NCI-H2196 treated with DMSO at 0.1 percent for 48 hours (cell line): ENCODE measurements at regions not wholly inside any gene's neighbourhood (a gene's known extent, or its start where the extent isn't known, plus 50 kb on each side); places are given as distances from the start of the nearest gene placed in this dataset.
A peak's percentile ranks its signal among the peaks of the same experiment; 100 is the strongest.

Experiments used
- DNase-seq: peaks from one replicate; lab custom pipeline; 2025; ENCODE audit not compliant: unreplicated experiment; lab: John Stamatoyannopoulos, UW

DNA sequence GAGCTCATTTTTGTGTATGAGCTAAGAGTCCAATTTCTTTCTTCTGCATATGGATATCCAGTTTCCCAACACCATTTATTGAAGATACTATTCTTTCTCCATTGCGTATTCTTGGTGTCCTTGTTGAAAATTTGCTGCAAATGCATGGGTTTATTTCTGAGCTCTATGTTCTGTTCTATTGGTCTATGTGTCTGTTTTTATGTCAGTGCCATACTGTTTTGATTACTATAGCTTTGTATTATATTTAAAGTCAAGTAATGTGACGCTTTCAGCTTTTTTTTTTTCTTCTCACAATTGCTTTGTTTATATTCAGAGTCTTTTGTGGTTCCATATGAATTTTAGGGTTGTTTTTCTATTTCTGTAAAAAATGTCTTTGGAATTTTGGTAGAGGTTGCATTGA lies 247.1 kb upstream of the TBX3 start:
- no peak for DNase-seq

DNA sequence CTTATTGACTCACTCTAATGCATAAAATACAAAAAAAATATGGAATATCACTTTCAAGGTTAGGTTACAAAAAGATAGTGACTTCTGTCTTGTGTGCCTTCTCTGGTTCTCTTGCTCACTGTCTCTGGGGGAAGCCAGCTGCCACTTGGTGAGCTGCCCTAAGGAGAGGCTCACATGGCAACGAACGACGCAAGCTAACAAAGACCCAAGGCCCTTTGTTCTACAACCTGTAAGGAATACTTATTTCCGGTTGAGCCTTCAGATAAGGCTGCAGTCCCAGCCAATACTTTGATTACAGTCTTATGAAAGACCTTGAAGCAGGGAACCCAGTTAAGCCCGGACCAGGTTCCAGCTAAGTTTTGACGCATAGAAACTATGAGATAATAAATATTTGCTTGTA lies 242.4 kb upstream of the TBX3 start:
- no peak for DNase-seq

DNA sequence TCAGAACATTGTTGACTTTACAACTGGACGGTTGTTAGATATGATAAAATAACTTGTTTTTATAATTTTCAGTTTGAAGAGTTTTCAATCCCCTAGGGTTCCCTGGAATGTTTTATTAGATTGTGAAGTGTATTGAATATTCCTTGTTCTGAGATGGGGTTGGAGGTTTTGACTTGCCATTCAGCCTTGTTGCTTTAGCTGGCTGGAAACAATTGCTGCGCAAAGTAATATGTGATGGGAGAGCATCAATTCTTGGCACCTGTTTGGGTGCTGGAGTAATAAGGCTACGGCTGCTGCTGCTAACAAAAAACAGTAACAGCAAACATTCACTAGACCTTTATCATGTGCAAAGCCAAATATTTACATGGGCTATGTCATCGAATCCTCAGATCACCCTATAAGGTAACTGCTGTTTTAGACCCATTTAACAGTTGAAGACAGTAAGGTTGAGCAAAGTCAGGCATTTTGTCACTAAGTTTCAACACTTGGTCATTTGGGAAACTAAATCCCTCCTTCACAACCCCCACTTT lies 241.0 kb upstream of the TBX3 start:
- no peak for DNase-seq

DNA sequence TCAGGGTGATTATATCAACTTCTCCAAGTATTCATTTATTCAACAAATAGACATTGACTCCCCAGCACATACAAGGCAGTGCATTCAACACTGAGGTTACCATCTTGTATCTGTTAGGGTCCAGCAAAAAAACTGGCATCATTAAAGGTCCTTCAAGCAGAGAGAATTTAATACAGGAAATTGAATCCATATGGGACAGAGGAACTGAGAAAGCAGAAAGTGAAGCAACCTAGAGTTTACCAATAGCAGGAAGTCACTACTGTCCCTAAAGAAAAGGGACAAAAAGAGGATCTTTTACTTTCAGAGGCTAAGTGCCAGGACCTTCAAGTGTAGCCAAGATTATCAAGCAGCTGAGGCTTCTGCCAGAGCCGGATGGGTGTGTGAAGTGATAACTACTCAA lies 237.8 kb upstream of the TBX3 start:
- DNase-seq, result no peak

DNA sequence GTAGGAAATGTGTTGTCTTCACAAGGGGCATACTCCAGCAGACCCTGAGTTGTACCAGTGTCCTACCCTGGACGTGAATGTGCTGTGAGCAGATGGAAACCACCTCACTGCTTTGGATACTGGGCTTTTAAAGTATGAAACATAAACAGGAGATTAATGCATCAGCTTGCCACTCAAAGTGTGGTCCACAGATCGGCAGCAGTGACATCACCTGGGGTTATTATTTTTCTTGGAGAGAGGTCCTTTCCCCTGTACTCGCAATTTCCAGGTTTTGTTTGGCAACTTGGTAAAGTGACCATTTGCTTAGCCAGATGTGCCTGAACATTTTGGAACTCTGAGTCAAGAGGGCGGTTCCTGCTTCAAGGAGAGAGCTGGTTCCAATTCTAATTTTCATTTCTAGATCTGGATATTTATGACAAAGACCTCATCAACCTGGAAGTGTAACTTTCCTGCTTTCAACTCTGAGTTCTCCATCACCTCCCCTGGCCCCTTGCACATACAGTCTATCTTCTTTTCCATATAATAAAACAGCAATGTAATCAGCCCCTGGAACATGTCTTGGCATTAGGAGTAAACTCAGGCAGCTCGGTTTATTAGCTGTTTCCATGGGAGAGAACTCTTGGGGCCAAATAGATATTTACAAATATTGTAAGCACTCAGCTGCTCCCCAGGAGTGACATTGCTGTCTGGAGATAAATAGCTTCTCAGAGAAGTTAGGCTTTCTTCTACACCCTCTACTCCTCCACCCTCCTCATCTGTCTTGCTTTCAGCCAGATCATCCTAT lies 237.0 kb upstream of the TBX3 start:
- no peak for DNase-seq

DNA sequence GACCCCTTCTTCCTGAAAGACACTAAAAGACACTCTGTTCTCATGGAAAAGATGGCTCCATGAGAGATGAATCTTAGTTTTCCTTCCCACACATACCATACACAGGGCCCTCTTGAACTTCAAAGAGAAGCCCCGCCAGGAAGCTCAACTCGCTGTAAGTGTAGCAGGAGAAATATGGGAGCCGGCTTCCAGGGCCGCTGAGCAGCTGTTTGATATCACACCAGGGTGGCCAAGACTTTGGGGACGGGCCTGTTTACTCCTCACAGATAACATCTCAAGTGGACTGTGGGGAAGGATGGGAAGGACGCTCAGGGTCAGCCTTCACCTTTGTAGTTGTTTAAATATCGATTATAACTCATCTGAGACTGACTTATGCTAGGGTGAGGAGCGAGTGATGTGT lies 235.5 kb upstream of the TBX3 start:
- DNase-seq, result no peak

DNA sequence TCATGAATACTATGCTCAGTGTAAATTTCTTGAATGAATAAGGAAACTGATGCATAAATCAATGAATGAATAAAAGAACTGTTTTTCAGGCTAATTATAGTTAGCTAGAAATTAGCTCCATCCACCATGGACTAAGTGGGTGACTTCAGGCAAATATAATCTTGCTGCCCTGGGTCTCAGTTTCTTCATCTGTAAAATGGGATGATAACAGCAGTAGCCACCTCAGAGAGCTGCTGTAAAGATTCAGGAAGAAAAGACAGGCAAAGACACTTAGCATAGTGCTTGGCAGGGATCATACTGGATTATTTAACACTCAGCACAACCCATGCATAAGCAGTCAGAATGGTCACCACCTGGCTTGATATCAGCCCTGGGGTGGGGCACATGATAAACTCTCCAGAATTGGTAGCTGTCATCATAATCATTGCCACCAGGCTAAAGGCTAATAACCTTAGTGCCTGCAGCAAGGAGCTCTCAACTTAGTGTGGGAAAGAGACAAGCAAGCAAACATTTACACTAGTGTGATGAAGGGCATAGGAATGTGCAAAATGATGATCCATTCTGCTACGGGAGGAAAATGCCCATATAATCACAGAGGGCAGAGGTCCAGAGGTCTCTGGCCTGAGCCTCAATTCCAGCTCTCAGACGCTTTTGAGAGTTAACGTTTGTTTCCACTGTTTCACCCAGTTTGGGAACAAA lies 234.7 kb upstream of the TBX3 start:
- DNase-seq, result no peak

DNA sequence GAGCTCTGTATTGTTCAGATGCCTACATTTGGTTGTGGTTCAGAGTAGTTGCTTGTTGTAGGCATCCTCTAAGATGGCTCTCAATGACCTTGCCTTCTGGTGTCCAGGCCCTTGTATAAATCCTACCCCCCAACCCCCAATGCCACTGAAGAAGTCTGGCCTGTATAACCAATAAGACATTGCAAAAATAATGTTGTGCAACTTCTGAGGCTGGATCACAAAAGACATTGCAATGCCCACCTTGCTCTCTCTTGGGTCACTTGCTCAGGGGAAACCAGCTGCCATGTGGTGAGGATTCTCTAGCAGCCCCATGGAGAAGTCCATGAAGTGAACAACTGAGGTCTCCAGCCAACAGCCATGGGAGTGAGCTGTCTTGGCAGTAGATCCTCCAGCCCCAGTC lies 234.0 kb upstream of the TBX3 start:
- DNase-seq, result no peak

DNA sequence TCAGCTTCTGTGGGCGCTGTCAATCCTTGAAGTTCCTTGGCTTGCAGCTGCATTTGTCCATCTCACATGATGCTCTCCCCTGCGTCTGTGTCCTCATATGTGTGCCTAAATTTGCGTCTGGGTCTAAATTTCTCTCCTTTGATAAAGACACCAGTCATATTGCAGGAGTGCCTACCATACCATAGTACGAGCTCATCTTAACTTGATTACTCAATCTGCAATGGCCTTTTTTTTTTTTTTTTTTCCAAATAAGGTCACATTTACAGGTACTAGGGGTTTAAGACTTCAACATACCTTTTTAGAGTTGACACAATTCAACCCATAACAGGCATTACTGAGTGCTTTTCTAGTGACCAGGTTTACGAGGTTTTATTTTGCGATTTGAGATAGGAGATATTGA lies 233.3 kb upstream of the TBX3 start:
- DNase-seq, result no peak

DNA sequence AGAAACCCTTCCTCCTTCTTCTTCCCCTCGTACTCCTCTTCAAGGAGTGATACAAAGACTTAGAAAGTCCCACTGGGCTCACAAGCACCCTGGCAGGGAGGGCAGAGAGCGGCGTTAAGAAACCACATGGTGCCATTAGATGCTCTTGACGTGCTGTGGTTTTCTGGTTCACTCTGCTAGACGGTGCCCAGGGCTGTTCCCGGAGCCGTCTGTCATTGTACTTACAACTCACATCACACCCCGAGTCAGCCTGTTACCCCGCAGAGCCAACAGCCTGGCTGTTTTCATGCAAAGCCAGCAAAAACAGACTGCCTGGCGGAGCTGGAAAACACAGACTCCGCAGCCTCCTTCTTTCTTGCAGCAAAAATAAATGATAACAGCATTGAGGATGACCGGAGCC lies 232.6 kb upstream of the TBX3 start:
- DNase-seq, result no peak

DNA sequence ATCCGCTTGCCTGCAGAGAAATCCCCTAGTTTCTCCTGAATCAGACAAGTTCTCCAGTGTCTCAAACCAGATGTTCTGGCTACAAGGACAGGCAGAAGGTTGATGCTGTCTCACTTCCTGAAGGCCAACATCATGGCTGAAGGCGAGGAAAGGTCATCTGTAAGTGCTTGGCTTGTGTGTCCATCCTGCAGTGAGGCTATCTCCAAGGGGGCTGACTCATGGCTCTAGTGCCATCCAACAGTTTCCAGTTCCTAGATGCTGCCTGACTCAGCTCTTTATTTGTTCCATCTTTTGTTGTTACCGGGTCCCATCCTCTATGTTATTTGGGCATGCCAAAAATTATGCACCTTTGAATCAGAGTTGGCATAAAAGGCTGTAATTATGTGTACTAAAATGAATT lies 232.1 kb upstream of the TBX3 start:
- no peak for DNase-seq

DNA sequence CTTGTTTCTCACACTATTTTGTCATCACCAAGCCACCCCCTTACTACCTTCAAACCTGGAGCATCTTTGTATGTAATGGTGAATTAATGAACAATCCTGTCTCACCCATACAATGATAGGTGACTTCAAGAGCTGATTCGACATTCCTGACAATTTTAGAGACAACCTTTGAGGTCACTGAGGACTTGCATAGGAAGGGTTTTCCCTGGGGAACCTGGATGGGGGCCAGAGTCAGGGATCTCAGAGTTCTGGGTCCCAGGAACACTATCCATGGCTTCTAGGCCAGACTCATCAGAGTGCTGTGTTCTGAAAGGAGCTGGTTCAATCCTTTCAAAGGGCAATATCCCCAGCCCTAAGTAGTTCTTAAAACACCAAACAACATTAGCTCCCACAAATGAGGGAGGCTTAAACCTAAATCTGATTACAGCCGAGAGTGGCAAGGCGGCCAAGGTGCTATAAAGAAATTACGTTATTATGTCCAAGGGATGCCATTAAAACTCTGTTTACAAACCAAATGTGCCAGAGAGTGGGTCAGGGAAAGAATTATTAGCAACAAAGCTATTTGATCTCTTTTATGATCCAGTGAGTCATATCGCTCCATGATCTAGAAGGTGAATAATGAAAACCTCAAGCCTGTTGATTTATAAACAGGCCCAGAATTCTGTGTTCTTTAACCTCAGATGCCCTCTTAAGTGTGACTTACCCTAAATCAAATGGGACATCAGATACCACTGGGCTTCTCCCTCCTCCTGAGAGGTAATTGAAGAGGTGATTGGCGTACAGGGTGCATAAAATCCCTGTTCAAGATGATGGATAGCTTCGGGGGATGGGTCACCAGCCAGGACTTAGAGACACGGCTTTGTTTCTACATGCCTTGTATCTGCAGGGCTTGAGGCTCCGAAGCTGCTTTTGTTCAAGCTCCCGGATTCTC lies 230.2 kb upstream of the TBX3 start:
- peak; percentile 58 for DNase-seq

DNA sequence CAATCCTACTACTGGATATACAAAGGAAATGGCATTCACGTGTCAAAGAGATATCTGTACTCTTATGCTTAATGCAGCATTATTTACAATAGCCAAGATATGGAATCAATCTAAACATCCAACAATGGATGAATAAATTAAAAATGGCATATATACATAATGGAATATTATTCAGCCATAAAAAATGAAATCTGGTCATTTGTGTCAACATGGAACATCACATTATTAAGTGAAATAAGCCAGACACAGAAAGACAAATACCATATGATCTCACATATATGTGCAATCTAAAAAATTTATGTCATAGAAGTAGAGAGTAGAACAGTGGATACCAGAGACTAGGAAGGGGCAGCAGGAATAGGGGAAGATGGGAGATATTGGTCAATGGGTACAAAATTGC lies 228.8 kb upstream of the TBX3 start:
- no peak for DNase-seq

DNA sequence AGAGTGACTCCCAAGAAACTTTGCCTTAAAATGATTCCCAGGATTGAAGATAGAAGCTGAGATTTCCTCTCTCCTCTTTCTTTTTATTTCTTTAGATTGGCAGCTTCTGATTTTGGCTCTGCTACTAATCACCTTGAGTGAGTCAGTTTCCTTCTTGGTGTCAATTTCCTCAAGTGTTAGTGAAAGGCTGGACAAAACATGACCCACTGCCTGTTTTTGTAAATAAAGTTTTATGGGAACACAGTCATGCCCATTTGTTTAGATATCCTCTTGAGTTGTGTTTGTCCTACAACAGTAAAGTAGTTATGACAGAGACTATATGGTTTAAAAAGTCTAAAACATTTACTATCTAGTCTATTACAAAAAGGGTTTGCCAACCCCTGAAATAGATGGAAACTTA lies 227.2 kb upstream of the TBX3 start:
- DNase-seq, result no peak

DNA sequence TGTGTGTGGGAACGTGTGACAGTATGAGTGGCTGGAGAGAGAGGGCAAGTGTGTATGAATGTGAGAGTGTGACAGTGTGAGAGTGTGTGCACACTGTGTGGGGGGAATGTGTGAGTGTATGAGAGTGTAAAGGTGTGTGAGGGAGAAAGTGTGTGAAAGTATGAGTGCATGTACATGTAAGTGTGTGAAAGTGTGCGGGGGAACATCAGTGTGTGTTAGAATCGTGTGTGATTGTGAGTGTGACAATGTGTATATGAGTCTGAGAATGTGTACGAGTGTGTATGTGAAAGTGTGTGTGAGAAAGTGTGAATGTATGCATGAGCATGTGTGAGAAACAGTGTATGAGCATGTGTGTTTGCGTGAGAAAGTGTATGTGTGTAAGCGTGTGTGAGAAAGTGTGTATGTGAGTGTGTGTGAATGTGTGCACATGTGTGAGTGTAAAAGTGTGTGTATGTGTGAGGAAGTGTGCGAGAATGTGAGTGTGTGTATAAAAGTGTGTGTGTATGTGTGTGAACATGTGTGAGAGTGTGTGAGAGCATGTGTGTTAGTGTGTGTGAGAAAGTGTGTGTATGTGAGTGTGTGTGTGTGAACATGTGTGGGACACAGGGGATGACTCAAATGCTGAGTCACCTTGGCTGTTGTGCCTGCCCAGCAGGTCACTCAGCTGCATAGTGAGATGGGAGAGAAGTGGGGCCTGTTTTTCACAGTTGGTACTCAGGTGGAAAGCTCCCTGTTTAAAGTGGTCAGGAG lies 220.5 kb upstream of the TBX3 start:
- no peak for DNase-seq

DNA sequence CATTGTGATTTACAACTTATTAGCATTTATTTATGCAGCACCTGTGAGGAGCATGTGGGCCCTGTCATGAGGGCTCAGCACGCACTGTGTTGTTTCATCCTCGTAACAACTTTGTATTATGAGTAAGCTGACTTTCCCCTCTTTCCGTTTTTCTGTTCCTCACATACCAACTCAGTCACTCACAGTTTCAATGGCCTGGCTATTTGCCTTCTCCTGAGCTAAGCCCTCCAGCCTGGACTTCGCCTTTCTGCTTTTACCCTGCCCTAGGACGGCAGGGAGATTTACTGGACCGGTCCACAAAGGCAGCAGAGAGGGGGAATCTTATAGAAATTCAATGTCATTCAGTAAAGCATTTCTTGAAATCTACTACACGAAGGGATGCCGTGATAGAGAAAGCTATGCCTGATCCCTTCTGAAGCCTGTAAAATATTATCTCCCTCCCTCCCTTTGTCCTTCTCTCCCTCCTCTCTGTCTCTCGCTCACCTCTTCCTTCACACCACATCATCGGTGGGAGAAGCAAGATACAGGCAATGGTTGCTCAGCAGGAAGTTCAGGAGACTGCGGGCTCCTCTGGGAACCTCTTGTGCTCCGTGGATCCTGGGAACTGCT lies 219.2 kb upstream of the TBX3 start:
- DNase-seq, result no peak

DNA sequence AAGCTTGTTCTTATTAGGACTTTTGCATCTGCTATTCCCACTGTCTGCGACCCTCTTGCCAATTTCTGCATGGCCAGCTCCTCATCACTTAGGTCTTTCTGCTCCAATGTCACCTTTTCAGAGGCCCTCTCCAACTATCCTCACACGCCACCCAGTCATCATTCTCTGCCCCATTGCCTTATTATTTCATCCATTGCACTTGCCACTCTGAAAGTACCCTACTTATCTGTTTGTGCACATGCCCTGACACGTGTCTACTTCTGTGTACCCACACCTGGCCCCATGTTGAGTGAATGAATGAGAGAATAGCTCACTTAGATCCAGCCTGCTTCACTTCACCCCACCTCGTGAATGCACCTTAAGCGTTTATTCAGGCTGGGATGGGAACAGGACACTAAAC lies 218.7 kb upstream of the TBX3 start:
- no peak for DNase-seq

DNA sequence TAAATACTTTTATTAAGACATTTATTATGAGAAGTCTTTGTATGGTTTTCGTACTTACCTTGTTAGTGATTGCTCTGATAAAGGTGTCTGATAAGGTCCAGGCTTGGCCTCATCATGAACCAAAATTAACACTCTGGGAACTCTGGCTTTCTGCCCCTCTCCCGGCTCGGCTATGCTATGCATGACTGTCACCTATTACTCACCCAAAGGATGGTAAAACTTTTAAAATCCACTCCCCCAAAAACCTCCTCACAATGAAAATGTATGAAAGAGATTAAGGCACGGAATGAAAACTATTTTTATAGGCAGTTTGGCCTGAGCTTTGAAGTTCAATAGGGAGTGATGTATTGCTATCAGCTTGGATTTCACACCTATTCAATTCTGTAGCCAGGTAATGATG lies 217.3 kb upstream of the TBX3 start:
- no peak for DNase-seq

DNA sequence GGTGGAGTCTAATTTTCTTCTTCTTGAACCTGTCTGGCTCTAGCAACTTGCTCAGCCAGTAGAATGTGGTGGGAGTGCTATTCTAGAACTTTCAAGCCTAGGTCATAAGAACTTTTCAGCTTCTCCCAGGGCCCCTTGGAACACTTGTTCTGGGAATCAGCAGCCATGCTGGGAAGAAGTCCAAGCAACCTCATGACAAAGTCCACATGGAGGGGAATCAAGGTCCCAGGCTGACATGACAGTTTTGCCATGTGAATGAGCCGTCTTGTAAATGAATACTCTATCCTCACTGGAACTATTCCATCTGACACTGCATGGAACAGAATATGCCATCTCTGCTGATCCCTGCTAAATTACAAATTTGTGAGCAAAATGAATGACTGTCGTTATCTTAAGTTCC lies 214.2 kb upstream of the TBX3 start:
- no peak for DNase-seq

DNA sequence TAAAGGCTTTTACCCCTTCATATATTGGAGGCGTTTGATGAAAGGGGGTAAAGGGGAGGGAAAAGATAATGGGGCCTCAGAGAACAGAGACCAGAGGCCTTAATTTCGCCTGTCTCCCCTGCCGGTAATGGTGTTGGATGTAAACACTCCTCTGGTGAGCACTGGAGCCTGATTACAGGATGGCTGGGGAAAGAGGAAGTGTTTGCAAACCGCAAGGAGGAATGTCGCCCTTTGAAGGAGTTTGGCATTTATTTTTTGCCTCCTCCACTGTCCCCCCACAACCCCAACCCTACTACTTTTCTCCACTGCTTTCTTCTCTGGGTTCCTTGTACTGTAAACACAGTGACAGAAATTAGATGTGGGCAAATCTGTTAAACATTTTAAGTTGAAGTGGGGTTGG lies 211.9 kb upstream of the TBX3 start:
- no peak for DNase-seq
